ENCODE measurements at regions not wholly inside any gene's neighbourhood (a gene's known extent, or its start where the extent isn't known, plus 50 kb on each side); places are given as distances from the start of the nearest gene placed in this dataset.

DNA sequence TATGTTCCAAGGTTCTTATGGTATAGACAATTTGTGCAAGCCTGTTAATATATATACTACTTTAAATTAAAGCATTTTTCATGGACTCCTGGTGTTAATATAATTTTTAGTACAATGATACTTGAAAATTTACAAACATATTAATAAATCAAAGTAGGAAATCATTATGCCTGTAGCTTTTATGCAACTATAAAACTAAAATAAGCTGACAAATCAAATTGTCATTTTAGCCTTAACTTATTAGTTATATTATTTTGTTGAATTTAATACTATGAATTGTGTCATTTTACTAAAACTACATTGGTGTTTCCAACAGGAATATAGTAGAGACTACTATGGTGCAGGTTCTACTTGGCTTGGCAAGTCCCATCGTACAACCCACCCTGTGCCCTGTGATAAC is 96.0 kb downstream of the MED10 start:
- Histone ChIP-seq H3K27me3 (replicated peaks; ENCODE audit: control insufficient read depth, insufficient read depth, low read length) (no peaks in the 10 kb centered on the region), H3K36me3 (ENCODE audit: control insufficient read depth, insufficient read depth, low read length) (no peaks in the 10 kb centered on the region), H3K4me3 (replicated peaks; ENCODE audit: low read depth, low read length) (no peak overlapping the region)
- TF ChIP-seq CTCF (IDR thresholded peaks at IDR 0.05; ENCODE audit: insufficient read depth, low read length, poor library complexity, severe bottlenecking), result no peak
- no peak for DNase-seq (ENCODE audit: extremely low read depth, insufficient read length)

DNA sequence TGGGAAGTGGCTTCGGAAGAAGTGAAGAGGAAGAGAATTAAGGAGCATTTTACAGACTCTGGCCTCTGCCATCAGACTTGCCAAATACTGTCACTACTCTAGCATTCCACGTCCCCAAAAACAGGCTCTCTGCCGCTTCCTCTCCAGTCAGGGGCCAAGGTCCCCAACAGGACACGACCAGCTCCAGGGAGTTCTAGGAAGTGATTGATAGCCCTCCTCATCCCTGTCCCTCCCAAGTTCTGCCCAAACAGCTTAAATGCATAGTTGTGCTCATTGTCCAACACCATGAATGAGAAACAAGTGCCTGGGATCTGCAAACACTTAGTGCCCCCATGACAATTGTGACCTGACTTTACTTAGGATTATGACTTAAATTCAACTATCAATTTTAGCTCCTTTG is 96.5 kb downstream of the MED10 start:
- no peak for DNase-seq (ENCODE audit: extremely low read depth, insufficient read length)
- Histone ChIP-seq H3K4me3 (replicated peaks; ENCODE audit: low read depth, low read length) (no peak overlapping the region), H3K36me3 (ENCODE audit: control insufficient read depth, insufficient read depth, low read length) (no peaks in the 10 kb centered on the region), H3K27me3 (replicated peaks; ENCODE audit: control insufficient read depth, insufficient read depth, low read length) (no peaks in the 10 kb centered on the region)
- TF ChIP-seq CTCF (IDR thresholded peaks at IDR 0.05; ENCODE audit: insufficient read depth, low read length, poor library complexity, severe bottlenecking), result no peak

- no peaks in the 10 kb centered on the region for H3K36me3 ChIP-seq (ENCODE audit: control insufficient read depth, insufficient read depth, low read length)
- no peak for DNase-seq (ENCODE audit: extremely low read depth, insufficient read length)
- no peaks in the 10 kb centered on the region for H3K27me3 ChIP-seq (replicated peaks; ENCODE audit: control insufficient read depth, insufficient read depth, low read length)
- TF ChIP-seq CTCF (IDR thresholded peaks at IDR 0.05; ENCODE audit: insufficient read depth, low read length, poor library complexity, severe bottlenecking), result no peak
- no peak overlapping the region for H3K4me3 ChIP-seq (replicated peaks; ENCODE audit: low read depth, low read length)
These were observed 97.8 kb downstream of the MED10 start for GRCh38 chr5:6280425-6281100.

DNA sequence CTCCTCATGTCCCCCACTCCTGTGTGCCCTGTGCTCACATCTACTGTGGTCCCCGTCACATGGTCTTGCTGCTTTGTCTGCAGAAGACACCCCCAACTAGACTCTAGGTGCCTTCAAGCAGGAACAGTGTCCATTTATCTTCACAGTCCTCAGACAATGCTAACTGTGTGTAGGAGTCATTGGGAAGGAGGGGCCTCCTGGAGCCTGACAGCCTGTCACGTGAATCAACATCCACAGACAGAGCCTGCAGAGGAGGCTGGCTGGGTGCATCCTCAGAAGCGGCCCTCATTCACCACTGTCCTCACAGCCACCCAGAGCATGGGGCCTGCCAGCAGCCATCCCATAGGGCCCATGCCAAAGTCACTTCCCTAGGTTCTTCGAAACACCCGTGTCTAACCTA is 98.7 kb downstream of the MED10 start:
- no peak for DNase-seq (ENCODE audit: extremely low read depth, insufficient read length)
- no peaks in the 10 kb centered on the region for H3K27me3 ChIP-seq (replicated peaks; ENCODE audit: control insufficient read depth, insufficient read depth, low read length)
- H3K4me3 ChIP-seq (replicated peaks; ENCODE audit: low read depth, low read length), result no peak overlapping the region
- no peak for TF ChIP-seq CTCF (IDR thresholded peaks at IDR 0.05; ENCODE audit: insufficient read depth, low read length, poor library complexity, severe bottlenecking)
- no peaks in the 10 kb centered on the region for H3K36me3 ChIP-seq (ENCODE audit: control insufficient read depth, insufficient read depth, low read length)

DNA sequence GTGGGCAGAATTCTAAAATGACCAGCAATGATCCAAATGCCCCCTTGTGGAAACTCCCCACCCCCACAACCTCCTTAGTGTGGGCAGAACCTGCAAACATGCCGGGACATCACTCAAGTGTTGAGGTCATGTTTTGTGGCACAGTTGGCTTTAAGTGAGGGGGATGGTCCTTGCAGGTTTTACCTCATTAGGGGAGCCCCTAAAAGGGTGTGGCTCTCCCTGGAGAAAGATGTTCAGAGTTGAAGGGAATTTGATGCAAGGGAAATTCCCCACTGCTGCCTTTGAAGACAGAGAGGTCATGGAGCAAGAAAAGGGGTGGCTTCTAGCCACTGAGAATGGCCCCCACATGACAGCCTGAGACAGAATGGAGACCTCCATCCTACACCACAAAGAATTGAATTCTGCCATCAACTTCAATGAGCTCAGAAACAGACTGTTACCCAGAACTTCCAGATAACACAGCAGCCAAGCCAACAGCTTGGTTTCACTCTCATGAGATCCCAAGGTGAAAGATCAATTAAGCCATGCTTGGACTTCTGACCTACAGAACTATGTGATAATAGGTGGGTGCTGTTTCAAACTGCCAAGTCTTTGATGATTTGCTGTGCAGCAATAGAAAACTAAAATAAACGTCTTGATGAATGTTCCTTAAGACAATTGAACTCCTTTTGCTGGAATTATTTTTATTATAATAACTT is 103.4 kb downstream of the MED10 start:
- Histone ChIP-seq H3K36me3 (ENCODE audit: control insufficient read depth, insufficient read depth, low read length) (no peaks in the 10 kb centered on the region), H3K4me3 (replicated peaks; ENCODE audit: low read depth, low read length) (no peak overlapping the region), H3K27me3 (replicated peaks; ENCODE audit: control insufficient read depth, insufficient read depth, low read length) (no peaks in the 10 kb centered on the region)
- DNase-seq (ENCODE audit: extremely low read depth, insufficient read length), result no peak
- TF ChIP-seq CTCF (IDR thresholded peaks at IDR 0.05; ENCODE audit: insufficient read depth, low read length, poor library complexity, severe bottlenecking), result no peak
